ENCODE measurements at regions not wholly inside any gene's neighbourhood (a gene's known extent, or its start where the extent isn't known, plus 50 kb on each side); places are given as distances from the start of the nearest gene placed in this dataset.

DNA sequence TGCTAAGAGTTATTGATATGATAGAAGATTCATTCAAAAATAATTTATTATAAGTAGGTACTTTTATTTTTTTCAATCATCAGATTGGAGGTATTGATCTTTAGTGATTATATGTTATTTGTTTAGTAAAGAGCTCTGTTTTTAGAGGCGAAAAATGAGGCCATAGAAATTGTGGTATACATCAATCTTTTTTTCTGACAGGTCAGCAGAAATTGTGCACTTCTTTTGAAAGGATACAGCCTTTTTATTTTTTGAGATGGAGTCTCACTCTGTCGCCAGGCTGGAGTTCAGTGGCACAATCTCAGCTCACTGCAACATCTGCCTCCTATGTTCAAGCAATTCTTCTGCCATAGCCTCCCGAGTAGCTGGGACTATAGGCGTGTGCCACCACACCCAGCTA, 292.1 kb downstream of the BAMBI start:
- no peaks in the 10 kb centered on the region for H3K4me1 ChIP-seq
- no peaks in the 10 kb centered on the region for H3K27me3 ChIP-seq
- ATAC-seq (ENCODE audit: low FRiP score in 2 of 2) (no peak), DNase-seq (no peak)
- 70 to 78% methylated on average over 4 of the region's 4 CpGs for WGBS, 2 donors
- H3K9me3 ChIP-seq: no peaks in the 10 kb centered on the region
- TF ChIP-seq POLR2AphosphoS5 (IDR thresholded peaks at IDR 0.05): no peak
- TF ChIP-seq, protein P1, sequence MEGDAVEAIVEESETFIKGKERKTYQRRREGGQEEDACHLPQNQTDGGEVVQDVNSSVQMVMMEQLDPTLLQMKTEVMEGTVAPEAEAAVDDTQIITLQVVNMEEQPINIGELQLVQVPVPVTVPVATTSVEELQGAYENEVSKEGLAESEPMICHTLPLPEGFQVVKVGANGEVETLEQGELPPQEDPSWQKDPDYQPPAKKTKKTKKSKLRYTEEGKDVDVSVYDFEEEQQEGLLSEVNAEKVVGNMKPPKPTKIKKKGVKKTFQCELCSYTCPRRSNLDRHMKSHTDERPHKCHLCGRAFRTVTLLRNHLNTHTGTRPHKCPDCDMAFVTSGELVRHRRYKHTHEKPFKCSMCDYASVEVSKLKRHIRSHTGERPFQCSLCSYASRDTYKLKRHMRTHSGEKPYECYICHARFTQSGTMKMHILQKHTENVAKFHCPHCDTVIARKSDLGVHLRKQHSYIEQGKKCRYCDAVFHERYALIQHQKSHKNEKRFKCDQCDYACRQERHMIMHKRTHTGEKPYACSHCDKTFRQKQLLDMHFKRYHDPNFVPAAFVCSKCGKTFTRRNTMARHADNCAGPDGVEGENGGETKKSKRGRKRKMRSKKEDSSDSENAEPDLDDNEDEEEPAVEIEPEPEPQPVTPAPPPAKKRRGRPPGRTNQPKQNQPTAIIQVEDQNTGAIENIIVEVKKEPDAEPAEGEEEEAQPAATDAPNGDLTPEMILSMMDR (IDR thresholded peaks at IDR 0.05): no peak
- no peak for TF ChIP-seq POLR2A (IDR thresholded peaks at IDR 0.05)
- no peak for TF ChIP-seq EP300 (IDR thresholded peaks at IDR 0.05)
- H3K36me3 ChIP-seq: no peaks in the 10 kb centered on the region
- H3K27ac ChIP-seq: no peak overlapping the region
- H3K4me3 ChIP-seq: no peak overlapping the region

DNA sequence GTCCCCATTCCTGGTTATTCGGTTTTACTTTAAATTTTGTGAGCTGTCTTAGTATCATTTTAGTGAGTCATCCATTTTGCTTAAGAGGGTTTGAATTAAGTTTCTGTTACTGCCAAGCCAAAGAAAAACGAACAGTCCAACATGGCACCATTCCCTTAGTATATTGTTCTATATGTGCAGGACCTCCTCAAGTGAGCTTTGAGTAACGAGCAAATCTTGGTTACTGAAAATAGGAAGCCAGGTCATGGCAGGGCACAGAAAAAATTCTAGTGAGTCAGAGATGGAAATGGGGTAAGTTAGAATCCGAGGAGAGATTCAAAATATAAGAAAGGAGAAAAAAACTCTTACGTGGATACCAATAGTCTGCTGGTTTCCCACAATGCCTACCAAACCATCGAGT, 292.9 kb downstream of the BAMBI start:
- Histone ChIP-seq H3K4me1 (no peaks in the 10 kb centered on the region), H3K27me3 (no peaks in the 10 kb centered on the region), H3K27ac (no peak overlapping the region), H3K4me3 (no peak overlapping the region), H3K36me3 (no peaks in the 10 kb centered on the region), H3K9me3 (no peaks in the 10 kb centered on the region)
- no peak for DNase-seq
- TF ChIP-seq EP300 (IDR thresholded peaks at IDR 0.05) (no peak), POLR2A (IDR thresholded peaks at IDR 0.05) (no peak), POLR2AphosphoS5 (IDR thresholded peaks at IDR 0.05) (no peak)
- TF ChIP-seq, protein P1 (IDR thresholded peaks at IDR 0.05): no peak
- WGBS, 2 donors: 87 to 88% methylated on average over 6 of the region's 6 CpGs
- ATAC-seq (ENCODE audit: low FRiP score in 2 of 2): no peak

DNA sequence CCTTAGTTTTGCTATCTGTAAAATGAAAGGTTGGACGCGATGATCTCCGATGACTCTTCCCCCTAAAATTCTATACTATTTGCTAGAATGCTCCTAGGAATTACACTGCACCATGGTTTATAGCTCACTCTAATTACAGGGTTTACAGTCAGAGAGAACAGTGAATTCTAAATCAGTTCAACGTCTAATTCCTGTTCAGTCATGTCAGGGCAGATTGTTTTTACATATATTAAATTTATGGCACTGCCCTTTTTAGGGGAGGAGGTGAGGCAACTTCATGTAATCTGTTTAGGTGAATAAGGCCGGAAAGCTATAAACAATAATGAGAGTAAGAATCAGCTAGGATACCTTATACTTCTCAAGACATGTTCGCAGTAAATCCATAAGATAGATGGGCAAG, 293.9 kb downstream of the BAMBI start:
- Histone ChIP-seq H3K4me3 (no peak overlapping the region), H3K4me1 (no peaks in the 10 kb centered on the region), H3K36me3 (no peaks in the 10 kb centered on the region), H3K27ac (no peak overlapping the region), H3K9me3 (no peaks in the 10 kb centered on the region), H3K27me3 (no peaks in the 10 kb centered on the region)
- no peak for DNase-seq
- WGBS, 2 donors: 95 to 97% methylated on average over 6 of the region's 6 CpGs
- TF ChIP-seq POLR2AphosphoS5 (IDR thresholded peaks at IDR 0.05): no peak
- TF ChIP-seq EP300 (IDR thresholded peaks at IDR 0.05): no peak
- no peak for TF ChIP-seq POLR2A (IDR thresholded peaks at IDR 0.05)
- TF ChIP-seq, protein P1 (IDR thresholded peaks at IDR 0.05): no peak
- no peak for ATAC-seq (ENCODE audit: low FRiP score in 2 of 2)

DNA sequence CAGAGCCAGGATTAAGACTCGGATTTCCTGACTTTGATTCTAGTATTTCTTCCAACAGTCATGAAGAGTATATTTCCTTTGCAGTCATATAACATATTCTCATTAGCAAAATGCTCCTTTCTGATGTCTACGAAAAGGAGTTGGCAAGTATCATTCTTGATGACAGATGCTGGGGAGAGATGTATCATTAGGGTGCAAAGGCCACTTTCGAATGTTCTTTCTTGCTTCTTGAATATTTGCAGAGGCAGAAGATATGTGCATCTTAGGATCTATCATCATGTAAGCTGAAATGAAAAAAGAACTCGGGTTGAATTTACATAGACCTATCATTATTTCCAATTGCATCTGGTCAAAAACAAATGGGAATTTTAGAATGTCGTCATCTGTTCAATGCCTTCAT, 294.4 kb downstream of the BAMBI start:
- TF ChIP-seq POLR2AphosphoS5 (IDR thresholded peaks at IDR 0.05) (no peak), POLR2A (IDR thresholded peaks at IDR 0.05) (no peak), EP300 (IDR thresholded peaks at IDR 0.05) (no peak)
- TF ChIP-seq, protein P1 (IDR thresholded peaks at IDR 0.05): no peak
- Histone ChIP-seq H3K4me3 (no peak overlapping the region), H3K9me3 (no peaks in the 10 kb centered on the region), H3K27ac (no peak overlapping the region), H3K4me1 (no peaks in the 10 kb centered on the region), H3K27me3 (no peaks in the 10 kb centered on the region), H3K36me3 (no peaks in the 10 kb centered on the region)
- WGBS, 2 donors: 86 to 88% methylated on average over 5 of the region's 5 CpGs
- DNase-seq (no peak), ATAC-seq (ENCODE audit: low FRiP score in 2 of 2) (no peak)

DNA sequence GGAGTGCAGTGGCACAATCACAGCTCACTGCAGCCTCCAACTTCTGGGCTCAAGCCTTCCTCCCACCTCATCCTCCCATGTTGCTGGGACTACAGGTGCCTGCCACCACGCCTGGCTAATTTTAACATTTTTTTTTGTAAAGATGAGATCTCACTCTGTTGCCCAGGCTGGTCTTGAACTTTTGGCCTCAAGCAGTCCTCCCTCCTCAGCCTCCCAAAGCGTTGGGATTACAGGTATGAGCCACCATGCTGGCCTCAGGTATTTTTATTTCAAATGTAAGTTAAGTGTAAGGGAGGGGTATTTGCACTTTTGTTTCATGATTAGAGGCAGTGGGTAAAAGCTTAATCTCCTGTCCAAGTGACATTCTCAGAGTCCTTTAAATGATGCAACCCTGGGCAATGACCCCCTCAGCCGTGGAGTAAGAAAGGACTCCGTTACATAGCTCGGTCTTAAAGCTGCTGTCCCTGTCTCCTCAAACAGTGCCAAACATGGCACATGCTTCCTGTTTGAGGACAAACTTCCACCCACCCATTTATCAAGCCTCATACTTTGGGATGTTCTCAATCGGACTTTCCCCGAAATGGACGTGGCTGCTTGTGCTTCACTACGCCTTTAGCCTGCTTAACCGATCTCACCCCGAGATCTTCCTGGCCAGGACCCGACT, 296.1 kb downstream of the BAMBI start:
- 82 to 89% methylated on average over 12 of the region's 12 CpGs for WGBS, 2 donors
- TF ChIP-seq POLR2AphosphoS5 (IDR thresholded peaks at IDR 0.05) (no peak), POLR2A (IDR thresholded peaks at IDR 0.05) (no peak), EP300 (IDR thresholded peaks at IDR 0.05) (no peak)
- TF ChIP-seq, protein P1 (IDR thresholded peaks at IDR 0.05): no peak
- Histone ChIP-seq H3K4me3 (no peak overlapping the region), H3K27ac (no peak overlapping the region), H3K27me3 (no peaks in the 10 kb centered on the region), H3K36me3 (no peaks in the 10 kb centered on the region), H3K9me3 (no peaks in the 10 kb centered on the region), H3K4me1 (no peaks in the 10 kb centered on the region)
- DNase-seq: no peak
- no peak for ATAC-seq (ENCODE audit: low FRiP score in 2 of 2)
